ENCODE measurements at regions not wholly inside any gene's neighbourhood (a gene's known extent, or its start where the extent isn't known, plus 50 kb on each side); places are given as distances from the start of the nearest gene placed in this dataset.
"Not testable (repeated sequence)": the region's sequence is repeated elsewhere in the genome, so short reads cannot be mapped to it uniquely, and the experiment has no call there.

DNA sequence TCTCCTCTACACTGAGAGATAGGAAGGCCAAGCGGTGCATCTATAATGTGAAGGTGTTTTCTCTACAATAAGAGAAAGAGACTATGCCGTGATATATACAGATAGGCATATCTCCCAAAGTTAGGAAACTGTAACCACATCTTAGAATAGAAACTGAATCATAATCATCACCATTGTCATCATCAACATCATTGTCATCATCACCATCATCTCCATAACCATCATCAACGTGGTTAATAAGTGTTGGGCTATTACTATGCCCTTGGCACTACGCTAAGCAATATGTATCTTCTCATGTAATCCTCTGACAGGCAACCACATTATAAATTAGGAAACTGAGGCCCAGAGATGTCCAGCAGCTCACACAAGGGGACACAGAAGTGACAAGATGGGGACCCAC, 369.9 kb downstream of the ANAPC1 start:
- DNase-seq, result not testable (repeated sequence)

GRCh38 chr2:111517050-111517720, 366.8 kb downstream of the ANAPC1 start:
- DNase-seq, result not testable (repeated sequence)

- not testable (repeated sequence) for DNase-seq
Observed at GRCh38 chr2:111517721-111518053, 366.3 kb downstream of the ANAPC1 start.

DNA sequence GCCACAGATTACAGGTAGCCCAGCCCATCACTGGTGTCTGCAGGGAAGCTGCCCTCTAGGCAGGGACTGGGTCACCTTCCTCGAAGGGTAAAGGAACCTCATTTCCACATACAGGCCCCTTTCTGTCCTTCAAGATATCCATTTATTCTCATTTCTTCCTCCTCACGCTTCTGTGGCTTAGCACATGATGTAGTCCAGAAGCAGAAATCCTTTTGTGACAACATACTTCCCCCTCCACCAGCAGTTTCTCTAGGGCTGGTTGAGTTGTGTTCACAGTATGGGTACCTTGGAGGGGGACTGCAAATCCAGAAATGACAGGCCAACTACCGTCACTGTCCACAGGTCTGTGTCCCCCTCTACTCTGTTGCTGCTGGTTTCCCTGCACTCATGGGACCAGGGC, 364.9 kb downstream of the ANAPC1 start:
- no peak for DNase-seq

GRCh38 chr2:111522231-111522768, 361.7 kb downstream of the ANAPC1 start:
- DNase-seq, result no peak

GRCh38 chr2:111523009-111523408, 361.0 kb downstream of the ANAPC1 start:
- no peak for DNase-seq

GRCh38 chr2:111525026-111525425, 359.0 kb downstream of the ANAPC1 start:
- DNase-seq, result not testable (repeated sequence)

- DNase-seq, result not testable (repeated sequence)
Observed at GRCh38 chr2:111526041-111526639, 357.9 kb downstream of the ANAPC1 start.

DNA sequence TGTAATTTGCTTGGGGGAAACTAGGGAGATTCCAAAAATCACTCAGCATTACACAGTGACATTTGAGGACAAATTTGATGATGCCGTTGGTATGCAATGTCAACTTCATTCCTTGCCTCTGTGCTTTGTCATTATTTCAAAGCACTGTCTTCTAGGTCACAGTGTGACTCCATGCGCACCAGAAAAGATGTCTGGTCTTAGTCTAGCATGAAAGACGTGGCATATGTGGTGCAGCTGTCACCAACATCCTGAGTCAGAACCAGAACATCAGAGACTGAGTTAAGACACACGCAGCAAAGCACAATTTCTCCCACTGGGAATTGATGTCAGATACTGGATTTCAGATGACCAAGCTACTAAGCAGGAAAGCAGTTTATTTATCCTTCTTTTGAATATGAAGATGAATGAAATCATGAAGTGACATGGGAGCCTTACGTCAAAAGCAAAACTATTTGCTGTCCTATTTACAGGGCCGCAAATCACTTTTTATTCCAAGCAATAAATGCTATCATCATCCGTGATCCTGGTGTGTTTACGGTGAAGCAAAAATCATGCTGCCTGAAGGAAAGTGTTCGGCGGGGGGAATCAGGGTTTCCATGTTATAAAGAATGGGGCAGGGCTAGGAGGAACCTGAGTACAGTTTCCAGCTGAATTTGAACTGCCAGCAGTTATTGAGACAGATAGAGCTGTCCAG, 356.1 kb downstream of the ANAPC1 start:
- not testable (repeated sequence) for DNase-seq

DNA sequence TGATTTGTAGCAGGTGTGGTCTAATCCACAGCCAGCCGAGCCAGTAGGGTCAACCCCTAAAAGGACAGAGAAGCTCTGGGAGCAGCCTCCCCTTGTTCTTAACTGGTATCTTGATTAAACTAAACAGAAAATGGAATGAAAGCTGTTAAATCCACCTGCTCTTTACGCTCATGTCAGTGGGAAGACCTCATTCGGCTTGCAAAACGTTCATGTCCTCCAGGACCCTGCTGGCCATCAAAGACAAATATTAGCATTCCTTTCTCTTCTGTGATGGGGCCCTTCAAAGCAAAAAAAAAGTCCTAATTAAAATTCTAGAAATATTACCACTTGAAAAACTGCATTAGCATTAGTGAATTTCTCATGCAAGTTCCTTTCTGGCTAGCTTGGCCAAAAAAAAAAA, 355.0 kb downstream of the ANAPC1 start:
- DNase-seq, result not testable (repeated sequence)

DNA sequence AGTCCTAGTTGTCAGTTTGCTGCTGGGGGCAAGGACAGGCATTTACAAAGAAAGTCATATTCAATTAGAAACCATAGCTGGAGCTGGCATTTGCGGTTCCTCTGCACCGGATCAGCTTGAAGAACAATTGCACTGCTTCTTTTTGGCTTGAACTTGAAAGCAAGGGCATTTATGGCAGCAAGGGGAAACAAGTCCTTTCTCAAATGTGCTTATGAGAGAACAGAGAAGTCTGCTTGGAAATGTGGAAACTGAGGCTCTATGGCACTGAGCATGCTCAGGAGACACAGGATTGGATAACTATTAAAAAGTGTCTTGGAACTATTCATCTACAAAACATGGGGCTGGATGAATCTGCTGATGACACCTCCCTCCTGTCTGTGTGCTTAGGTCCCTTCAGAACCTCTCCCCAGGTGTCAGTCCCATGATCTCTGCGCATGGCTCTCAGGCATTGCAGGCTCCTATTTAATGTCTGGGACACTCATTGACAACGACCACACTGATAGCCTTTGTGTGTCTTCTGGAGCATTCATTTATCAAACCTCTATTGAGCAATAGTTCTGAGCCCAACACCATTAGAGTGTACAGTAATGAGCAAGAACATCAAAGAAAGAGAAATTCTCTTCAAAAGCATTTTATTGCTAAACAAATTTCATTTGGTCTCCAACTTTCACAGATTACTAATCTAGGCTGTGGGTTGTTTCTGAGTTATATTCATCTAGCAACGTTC, 353.6 kb downstream of the ANAPC1 start:
- DNase-seq, result not testable (repeated sequence)

GRCh38 chr2:111532682-111533556, 351.1 kb downstream of the ANAPC1 start:
- not testable (repeated sequence) for DNase-seq

DNA sequence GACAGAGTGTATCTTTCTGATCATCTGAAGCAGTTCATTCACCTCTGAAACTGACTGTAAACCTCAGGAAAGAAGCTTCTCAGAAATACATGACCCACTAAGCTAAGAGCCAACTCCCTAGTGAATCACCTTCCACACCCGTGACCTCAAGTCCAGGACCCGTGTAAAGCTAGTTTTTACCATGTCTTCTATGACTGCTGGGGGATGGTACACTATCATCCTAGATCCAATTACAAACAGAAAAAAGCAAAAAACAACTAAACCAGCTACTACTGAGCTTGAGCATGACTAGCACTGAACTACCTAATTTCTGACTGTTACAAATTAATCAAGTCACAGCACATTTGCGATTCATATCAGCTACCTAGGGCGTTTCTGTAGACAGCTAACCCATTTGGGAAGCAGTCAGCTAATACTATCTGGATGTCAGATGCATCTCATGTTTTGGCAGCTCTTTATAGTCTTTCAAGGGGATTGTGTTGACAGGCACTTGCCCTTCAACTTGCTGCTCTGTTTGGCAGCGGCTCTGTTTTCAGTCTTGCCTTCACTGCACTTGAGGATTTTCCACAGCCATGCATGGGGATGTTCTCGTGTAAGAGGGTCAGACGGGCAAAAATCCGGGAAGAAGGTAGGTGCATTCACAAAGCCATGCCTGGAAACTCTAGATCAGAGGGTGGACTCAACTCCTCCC, 350.3 kb downstream of the ANAPC1 start:
- DNase-seq, result not testable (repeated sequence)

DNA sequence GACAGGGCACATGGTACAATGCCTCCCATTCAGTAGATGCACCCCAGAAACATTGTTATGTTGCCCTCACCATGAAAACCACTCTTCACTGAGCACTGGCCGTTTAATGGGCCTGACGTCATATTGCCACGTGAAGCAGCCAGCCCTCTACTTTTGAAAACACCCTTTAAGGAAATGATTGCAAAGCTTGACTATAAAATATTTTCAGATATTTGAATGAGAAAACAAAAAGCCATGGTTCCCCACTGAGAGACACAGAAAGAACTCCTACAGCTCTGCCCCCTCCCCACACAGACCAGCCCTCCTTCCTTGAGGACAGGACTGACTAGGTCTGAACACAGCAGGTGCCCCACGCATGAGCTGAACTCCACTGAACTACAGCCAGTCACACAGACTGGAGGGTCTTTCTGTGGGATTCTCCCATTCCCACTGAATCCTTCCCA, 349.1 kb downstream of the ANAPC1 start:
- DNase-seq, result no peak

GRCh38 chr2:111535404-111535803, 348.6 kb downstream of the ANAPC1 start:
- no peak for DNase-seq

DNA sequence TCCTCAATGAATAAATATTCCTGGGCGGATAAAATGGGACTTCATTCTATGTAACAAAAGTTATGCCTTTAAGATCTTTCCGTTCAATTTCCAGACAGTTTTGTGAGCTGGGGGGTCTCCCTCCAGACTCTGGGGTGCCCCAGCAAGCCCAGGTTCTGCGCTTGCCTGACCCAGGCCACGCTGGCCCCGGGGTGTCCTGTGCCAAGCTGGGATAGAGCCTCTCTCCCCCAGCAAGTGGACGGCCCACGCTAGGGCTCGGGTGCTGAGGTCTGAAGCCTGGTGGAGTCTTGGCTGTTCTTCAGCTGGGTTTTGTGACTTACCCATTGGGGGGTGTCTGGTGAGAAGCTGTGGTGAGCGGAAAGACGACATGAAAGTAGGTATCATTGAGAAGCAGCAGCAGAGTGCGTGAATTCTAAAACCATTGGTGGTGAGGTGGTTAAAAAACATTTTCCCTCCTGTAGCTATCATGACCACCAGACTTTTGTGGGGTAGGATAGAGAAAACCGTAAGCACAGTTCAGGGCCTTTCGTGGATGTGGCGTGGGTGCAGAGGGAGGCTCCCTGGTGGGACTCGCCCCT, 346.8 kb downstream of the ANAPC1 start:
- DNase-seq, result no peak

GRCh38 chr2:111539991-111540390, 344.0 kb downstream of the ANAPC1 start:
- not testable (repeated sequence) for DNase-seq

- not testable (repeated sequence) for DNase-seq
Observed at GRCh38 chr2:111542120-111542774, 341.7 kb downstream of the ANAPC1 start.

DNA sequence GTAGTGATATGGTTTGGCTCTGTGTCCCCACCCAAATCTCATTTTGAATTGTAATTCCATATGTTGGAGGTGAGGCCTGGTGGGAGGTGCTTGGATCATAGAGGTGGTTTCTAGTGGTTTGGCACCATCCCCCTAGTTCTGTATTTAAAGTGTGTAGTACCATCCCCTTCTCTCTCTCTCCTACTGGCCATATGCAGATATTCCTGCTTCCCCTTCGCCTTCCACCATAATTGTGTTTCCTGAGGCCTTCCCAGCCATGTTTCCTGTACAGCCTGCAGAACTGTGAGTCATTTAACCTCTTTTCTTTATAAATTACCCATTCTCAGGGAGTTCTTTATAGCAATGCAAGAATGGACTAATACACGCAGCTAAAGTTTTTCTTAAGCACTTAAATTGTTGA, 340.0 kb downstream of the ANAPC1 start:
- DNase-seq, result not testable (repeated sequence)

DNA sequence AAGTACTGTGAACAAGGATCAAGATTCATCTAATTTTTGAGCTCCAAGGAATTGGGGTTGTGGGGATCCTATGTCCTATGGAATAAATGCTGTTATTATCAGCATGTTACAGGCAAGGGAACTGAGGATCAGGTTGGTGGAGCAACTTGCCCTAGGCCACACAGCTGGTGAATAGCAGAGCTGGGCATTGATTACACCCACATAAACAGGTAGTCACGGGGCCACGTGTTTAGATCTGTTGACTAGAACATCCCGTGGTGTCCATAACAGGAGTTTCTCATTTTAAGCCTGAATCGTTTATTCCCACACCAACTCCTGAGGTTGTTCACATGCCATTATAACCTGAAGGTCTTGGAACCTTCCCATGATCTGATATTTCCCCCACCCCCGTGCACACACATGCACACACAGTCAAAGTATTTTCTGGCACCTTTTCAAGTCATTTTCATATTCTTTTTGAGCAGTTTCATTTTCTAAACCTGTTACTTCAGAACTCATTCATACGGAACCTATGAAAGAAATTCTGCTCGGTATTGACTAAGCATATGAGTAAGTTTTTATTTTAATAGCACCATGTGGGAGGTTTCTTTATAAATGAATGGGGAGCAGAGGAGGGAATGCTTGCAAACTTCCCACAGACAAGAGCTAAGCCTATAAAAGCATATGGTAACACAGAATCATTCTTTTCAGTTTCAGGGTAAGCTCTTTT, 338.1 kb downstream of the ANAPC1 start:
- DNase-seq, result not testable (repeated sequence)

All from NCI-H1105 treated with DMSO at 0.1 percent for 48 hours (cell line).